Keratinocyte (primary cell): ENCODE measurements at regions not wholly inside any gene's neighbourhood (a gene's known extent, or its start where the extent isn't known, plus 50 kb on each side); places are given as distances from the start of the nearest gene placed in this dataset.

Experiments used
- EZH2 ChIP-seq: IDR thresholded peaks from one replicate; pipeline ENCODE4 v1.6.1; 2012; ENCODE audit warnings: inconsistent platforms, mild to moderate bottlenecking, low read length, moderate library complexity
- TF ChIP-seq, protein P1 (sequence below), 3 experiments: IDR thresholded peaks in 1 of 3; conservative IDR thresholded peaks in 1 of 3; optimal IDR thresholded peaks in 1 of 3; 2 replicates in 2 of 3; 3 replicates in 1 of 3; pipeline versions ENCODE3 to v1.5.1; 2011; ENCODE audit warnings: low read length in 3 of 3, mild to moderate bottlenecking in 3 of 3, moderate library complexity in 2 of 3, control low read depth in 1 of 3, inconsistent platforms in 1 of 3; ENCODE audit not compliant: insufficient read depth in 2 of 3; ENCODE audit errors: extremely low read depth in 1 of 3

DNA sequence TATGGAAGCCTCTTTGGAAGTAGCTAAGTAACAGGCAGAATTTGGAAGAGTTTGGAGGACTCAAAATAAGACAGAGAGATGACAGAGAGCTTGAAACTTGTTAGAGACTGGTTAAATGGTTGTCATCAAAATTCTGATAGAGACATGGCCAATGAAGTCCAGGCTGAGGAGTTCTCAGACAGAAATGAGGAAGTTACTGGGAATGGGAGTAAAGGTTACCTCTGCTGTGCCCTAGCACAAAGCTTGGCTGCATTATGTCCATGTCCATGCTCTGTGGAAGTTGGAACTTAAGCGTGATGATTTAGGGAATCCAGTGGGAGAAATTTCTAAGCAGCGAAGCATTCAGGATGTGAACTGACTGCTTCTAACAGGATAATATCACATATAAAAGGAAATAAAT lies 146.2 kb upstream of the NDST4 start:
- TF ChIP-seq, protein P1, sequence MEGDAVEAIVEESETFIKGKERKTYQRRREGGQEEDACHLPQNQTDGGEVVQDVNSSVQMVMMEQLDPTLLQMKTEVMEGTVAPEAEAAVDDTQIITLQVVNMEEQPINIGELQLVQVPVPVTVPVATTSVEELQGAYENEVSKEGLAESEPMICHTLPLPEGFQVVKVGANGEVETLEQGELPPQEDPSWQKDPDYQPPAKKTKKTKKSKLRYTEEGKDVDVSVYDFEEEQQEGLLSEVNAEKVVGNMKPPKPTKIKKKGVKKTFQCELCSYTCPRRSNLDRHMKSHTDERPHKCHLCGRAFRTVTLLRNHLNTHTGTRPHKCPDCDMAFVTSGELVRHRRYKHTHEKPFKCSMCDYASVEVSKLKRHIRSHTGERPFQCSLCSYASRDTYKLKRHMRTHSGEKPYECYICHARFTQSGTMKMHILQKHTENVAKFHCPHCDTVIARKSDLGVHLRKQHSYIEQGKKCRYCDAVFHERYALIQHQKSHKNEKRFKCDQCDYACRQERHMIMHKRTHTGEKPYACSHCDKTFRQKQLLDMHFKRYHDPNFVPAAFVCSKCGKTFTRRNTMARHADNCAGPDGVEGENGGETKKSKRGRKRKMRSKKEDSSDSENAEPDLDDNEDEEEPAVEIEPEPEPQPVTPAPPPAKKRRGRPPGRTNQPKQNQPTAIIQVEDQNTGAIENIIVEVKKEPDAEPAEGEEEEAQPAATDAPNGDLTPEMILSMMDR (optimal IDR thresholded peaks at IDR 0.05 in 1 of 3, IDR thresholded peaks at IDR 0.05 in 1 of 3, conservative IDR thresholded peaks at IDR 0.05 in 1 of 3; ENCODE audit: extremely low read depth in 1 of 3, insufficient read depth in 2 of 3, low read length in 3 of 3), result no peak
- TF ChIP-seq EZH2, result no peak
